ENCODE measurements at regions not wholly inside any gene's neighbourhood (a gene's known extent, or its start where the extent isn't known, plus 50 kb on each side); places are given as distances from the start of the nearest gene placed in this dataset.

GRCh38 chr4:79049840-79050540 lies 110.8 kb upstream of the PAQR3 start:
- DNase-seq (ENCODE audit: low read depth, low spot score): no peak
- H3K4me3 ChIP-seq (ENCODE audit: low read length): no peak overlapping the region

DNA sequence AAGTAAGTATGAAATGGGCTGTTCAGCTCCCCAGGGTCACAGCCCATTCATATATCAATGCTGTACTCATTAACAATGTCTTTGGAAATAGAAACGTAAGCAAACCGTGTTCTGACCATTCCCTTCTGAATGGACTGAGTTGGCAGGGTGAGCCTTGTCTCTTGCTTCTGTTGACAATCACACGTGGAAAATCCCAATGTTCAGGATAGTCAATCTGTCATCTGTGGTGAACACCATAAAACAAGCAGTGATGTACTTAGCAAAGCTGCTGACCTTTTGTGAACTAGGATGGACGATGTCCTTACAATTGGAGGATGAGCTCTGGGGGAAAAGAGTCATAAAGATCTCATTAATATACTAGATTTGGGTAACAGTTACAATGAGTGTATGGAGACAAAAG lies 109.6 kb upstream of the PAQR3 start:
- DNase-seq (ENCODE audit: low read depth, low spot score): no peak
- no peak overlapping the region for H3K4me3 ChIP-seq (ENCODE audit: low read length)

DNA sequence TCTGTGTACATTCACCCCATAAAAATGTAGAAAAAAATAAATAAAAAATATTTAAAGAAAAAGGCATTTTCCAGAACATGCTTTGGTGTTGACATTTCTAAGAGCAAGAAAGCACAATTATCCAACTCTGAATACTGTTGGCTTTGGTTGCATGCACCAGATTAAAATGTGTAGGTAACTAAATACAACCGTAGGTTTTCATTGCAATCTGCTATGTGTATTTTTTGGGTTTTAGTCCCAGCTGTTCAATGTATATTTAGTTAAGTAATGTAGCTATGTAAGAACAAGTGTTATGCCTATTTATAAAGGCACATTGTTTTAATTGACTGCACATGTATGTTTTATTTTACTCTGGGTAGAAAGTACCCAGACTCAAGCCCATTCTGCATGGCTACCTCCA lies 108.1 kb upstream of the PAQR3 start:
- no peak for DNase-seq (ENCODE audit: low read depth, low spot score)
- no peak overlapping the region for H3K4me3 ChIP-seq (ENCODE audit: low read length)

DNA sequence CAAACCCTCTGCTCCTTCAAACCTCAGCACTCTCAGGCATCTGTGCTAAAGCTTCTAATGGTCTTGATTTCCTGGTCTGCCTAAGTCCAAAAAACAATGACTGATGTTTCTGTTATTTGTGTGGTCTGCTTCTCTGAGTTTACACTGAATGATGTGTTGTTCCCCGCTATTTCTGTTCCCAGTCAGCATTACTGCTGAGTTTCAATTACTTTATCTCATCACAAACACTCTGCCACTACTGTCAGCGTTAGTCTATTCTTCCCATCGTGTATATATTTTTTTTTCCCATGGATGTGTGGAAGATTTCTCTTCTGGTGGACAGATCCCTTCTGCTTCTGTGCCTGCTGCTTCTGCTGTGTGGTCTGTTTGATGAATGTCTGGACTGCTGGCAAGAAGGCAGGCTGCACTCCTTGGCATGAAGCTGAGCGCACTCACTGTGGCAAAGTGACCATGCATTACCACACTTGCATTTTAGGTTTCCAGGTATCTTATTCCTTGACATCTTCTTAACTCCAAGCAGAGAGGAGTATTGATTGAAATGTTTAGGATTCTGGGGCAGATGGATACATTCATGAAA lies 106.9 kb upstream of the PAQR3 start:
- DNase-seq (ENCODE audit: low read depth, low spot score): no peak
- no peak overlapping the region for H3K4me3 ChIP-seq (ENCODE audit: low read length)

DNA sequence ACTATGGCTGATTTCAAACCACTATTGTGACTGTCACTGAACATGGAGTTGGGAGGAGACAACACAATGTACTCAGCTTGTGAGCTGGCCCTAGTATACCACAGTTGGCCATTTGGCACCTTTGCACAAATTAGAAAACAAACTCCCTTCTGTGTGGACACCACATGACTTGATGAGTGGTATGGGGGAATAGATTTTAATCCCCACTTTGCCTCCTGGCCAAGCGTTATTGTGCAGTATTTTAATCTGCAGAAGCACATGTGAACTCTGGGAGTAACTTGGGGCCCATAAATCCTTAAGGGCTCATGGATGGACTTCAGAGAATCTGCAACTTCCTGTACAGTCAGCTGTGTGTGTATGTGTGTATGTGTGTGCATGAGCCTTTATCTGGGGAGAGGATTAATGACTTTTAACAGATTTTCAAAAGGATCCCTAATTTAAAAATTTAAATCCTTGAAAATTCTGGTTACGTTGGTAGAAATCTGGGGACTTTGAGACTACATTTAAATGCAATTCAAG lies 105.0 kb upstream of the PAQR3 start:
- no peak for DNase-seq (ENCODE audit: low read depth, low spot score)
- H3K4me3 ChIP-seq (ENCODE audit: low read length): no peak overlapping the region

DNA sequence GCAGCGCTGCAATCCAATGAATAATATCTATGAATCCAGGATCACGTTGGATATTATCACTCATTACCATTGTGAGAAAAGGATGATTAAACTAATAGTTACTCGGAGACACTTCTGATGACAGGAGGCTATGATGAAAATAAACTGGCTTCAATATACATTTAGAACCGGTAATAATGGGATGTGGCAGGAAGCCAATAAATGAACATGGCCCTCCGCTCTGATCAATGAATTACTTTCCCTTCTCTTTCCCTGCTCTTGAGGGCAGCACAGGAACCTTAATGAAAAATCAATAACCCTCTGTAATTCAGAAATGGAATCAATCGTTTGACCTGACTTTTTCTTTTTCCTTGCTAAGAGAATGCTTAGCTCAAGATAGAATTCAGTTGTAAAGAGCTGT lies 103.9 kb upstream of the PAQR3 start:
- no peak overlapping the region for H3K4me3 ChIP-seq (ENCODE audit: low read length)
- no peak for DNase-seq (ENCODE audit: low read depth, low spot score)

DNA sequence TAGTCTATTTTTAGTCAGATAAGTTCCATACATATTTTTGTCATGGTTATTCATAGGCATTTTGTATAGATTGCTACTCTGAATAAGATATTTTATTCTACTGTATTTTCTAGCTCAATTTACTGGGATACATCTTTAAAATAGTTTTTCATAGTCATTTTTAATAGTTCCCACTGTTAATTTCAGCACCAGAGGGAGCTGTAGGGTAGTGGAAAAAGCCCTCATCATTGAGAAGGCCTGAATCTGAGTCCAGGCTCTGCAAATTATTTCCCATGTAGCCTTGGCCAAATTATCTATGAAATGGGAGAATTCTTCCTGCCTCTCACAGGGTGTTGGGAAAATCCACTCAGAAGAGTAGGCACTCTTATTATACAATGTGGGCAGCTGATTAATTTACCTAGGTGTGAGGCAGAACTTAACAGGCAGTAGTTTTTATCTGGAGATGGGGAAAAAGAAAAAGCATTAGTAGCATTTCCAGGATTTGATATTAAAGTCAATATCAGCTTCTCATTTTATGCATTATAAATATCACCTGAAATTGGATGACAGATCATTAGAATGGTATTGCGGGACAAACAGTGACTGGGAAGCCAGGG lies 102.9 kb upstream of the PAQR3 start:
- H3K4me3 ChIP-seq (ENCODE audit: low read length): no peak overlapping the region
- DNase-seq (ENCODE audit: low read depth, low spot score): peak; percentile 31

DNA sequence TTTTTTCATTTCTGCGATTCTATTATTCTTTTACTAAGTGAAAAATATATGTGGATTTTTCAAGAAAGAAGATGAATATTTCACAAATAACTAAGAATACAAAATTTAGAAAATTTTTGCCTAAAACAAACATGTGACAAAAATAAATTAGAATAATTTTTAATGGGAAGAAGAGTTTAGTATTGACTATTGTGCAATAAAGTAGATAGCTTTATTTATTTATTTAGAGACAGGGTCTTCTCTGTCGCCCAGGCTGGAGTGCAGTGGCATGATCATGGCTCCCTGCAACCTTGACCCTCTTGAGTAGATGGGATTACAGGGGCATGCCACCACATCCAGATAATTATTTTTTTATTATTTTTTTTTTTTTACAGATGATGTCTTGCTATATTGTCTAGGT lies 95.3 kb upstream of the PAQR3 start:
- no peak for DNase-seq (ENCODE audit: low read depth, low spot score)
- no peak overlapping the region for H3K4me3 ChIP-seq (ENCODE audit: low read length)

DNA sequence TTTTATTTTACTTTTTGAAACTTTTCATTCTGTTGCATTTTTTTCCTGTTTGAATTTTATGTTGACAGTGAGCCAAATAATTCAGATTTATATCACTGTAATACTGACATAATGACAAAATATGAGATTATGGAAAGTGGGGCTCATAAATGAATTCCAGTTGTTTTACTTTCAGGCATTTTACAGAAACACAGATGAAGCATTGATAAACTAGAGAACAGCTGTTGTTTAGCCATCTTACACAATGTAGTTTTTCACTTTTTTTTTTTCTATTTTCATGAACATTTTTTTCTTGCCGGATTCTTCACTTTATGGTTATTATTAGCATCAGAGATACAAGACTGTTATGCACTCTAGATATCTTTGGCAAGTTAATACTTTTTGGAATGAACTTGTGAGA lies 91.7 kb upstream of the PAQR3 start:
- DNase-seq (ENCODE audit: low read depth, low spot score): no peak
- H3K4me3 ChIP-seq (ENCODE audit: low read length): no peak overlapping the region

GRCh38 chr4:79027656-79028055 lies 88.4 kb upstream of the PAQR3 start:
- no peak for DNase-seq (ENCODE audit: low read depth, low spot score)

DNA sequence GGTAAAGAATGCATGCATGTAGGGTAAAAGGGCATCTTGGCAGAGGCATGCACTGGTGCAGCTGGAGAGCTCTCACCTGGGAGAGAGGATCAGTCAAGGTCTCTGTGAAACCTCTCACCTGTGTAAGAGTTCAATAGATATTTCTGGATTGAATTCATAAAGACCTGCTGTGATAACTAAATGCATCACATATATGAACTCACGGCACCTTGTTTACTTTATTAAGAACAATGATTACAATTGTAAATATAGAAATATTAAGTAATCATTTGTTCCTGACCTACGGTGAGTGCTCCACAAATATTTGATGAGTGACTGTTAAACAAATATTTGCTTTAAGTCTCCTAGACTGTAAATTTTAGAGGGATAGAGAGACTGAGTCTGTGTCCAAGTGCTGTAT lies 85.9 kb upstream of the PAQR3 start:
- DNase-seq (ENCODE audit: low read depth, low spot score): no peak

More at GRCh38 chr4:79027656-79028055, 88.4 kb upstream of the PAQR3 start:
- no peak overlapping the region for H3K4me3 ChIP-seq (ENCODE audit: low read length)

GRCh38 chr4:79023799-79024770 lies 84.8 kb upstream of the PAQR3 start:
- DNase-seq (ENCODE audit: low read depth, low spot score): no peak
- H3K4me3 ChIP-seq (ENCODE audit: low read length): no peak overlapping the region

More for the DNA sequence above, 85.9 kb upstream of the PAQR3 start:
- no peak overlapping the region for H3K4me3 ChIP-seq (ENCODE audit: low read length)

GRCh38 chr4:79022529-79022928 lies 83.3 kb upstream of the PAQR3 start:
- DNase-seq (ENCODE audit: low read depth, low spot score): no peak
- H3K4me3 ChIP-seq (ENCODE audit: low read length): no peak overlapping the region

DNA sequence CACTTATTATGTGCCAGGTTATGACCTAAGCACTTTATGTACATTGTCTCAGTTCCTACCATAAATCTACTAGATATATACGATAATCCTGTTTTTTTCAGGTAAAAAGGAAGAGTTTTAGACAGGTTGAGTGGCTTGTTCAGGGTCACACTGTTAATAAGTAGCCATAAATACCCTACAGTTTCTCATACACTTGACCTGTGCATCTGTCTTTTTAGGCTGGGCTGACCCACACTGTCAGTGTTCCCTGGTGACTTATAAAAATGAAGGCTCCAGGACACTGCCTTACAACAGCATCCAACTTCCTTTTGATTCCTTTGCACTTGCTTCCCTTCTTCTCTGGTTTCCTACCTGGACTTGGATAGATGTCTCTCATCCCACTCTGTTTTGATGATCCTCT lies 78.2 kb upstream of the PAQR3 start:
- no peak for DNase-seq (ENCODE audit: low read depth, low spot score)

GRCh38 chr4:79016878-79017277 lies 77.6 kb upstream of the PAQR3 start:
- no peak for DNase-seq (ENCODE audit: low read depth, low spot score)
- no peak overlapping the region for H3K4me3 ChIP-seq (ENCODE audit: low read length)

More for the DNA sequence above, 78.2 kb upstream of the PAQR3 start:
- H3K4me3 ChIP-seq (ENCODE audit: low read length): no peak overlapping the region

DNA sequence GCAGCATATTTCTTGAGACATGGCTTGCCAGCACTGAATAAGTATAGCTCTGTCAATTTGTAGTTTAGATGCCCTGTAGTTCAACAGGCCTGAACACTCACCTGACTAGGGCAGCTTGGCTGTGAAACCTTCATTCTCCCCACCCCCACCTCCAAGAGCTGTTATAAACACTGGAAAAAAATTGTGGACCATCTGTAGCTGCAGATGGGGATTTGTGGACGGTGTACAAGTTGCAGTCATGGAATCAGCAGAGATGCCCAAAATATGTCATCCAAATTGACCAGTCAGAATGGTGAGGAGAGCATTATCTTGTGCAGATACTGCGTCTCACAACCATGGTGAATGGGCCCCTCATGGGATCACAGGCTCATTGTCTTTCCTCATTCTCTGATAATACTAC lies 76.2 kb upstream of the PAQR3 start:
- H3K4me3 ChIP-seq (ENCODE audit: low read length): no peak overlapping the region
- DNase-seq (ENCODE audit: low read depth, low spot score): no peak

GRCh38 chr4:79014230-79014629 lies 75.0 kb upstream of the PAQR3 start:
- no peak overlapping the region for H3K4me3 ChIP-seq (ENCODE audit: low read length)
- DNase-seq (ENCODE audit: low read depth, low spot score): no peak

GRCh38 chr4:79013756-79014155 lies 74.5 kb upstream of the PAQR3 start:
- no peak for DNase-seq (ENCODE audit: low read depth, low spot score)
- H3K4me3 ChIP-seq (ENCODE audit: low read length): no peak overlapping the region

All from Jurkat, Clone E6-1 (cell line).